Mucosa of descending colon (tissue), 3 donors: ENCODE measurements at regions not wholly inside any gene's neighbourhood (a gene's known extent, or its start where the extent isn't known, plus 50 kb on each side); places are given as distances from the start of the nearest gene placed in this dataset.

Source experiments
- ATAC-seq: fragments of 200-7000 bp; cut with Tn5 transposase; one replicate; pipeline ENCODE4 v1.9.1; 2020; ENCODE audit warnings: mild to moderate bottlenecking, moderate library complexity
- DNase-seq, 3 donors: peaks; one replicate each; pipeline ENCODE4 v3.0.0-alpha.2; 2020
- H3K36me3 ChIP-seq: fragments of 200-600 bp; one replicate; pipeline ENCODE4 v1.8.0; 2021; ENCODE audit warnings: low read depth, mild to moderate bottlenecking
- H3K4me1 ChIP-seq: fragments of 200-600 bp; one replicate; pipeline ENCODE4 v1.8.0; 2021; ENCODE audit warnings: low read depth, mild to moderate bottlenecking
- H3K4me3 ChIP-seq: fragments of 200-600 bp; one replicate; pipeline ENCODE4 v1.8.0; 2021; ENCODE audit warnings: mild to moderate bottlenecking
- H3K9me3 ChIP-seq: fragments of 200-600 bp; one replicate; pipeline ENCODE4 v1.8.0; 2021; ENCODE audit warnings: mild to moderate bottlenecking
- intact Hi-C, 2 donors: fragments of 100-400 bp; cut with DNase I in 1 of 2; cut with micrococcal nuclease in 1 of 2; formaldehyde crosslinking; loops; one replicate each; pipeline versions ENCODE4 v1.11.0 to v1.11.1; 2022; cut with DNase I, micrococcal nuclease
- TF ChIP-seq, protein P1 (sequence below): fragments of 200-600 bp; IDR thresholded peaks from one replicate; pipeline ENCODE4 v1.8.0; 2022; ENCODE audit warnings: antibody characterized with exemption, mild to moderate bottlenecking
- donor health status: DM: no; HTN: no; CAD: no; lungs with moderate emphysema.
- donor health status: DM: no; HTN: no; CAD: no.
- donor health status: DM: no; HTN: yes; CAD: no.

DNA sequence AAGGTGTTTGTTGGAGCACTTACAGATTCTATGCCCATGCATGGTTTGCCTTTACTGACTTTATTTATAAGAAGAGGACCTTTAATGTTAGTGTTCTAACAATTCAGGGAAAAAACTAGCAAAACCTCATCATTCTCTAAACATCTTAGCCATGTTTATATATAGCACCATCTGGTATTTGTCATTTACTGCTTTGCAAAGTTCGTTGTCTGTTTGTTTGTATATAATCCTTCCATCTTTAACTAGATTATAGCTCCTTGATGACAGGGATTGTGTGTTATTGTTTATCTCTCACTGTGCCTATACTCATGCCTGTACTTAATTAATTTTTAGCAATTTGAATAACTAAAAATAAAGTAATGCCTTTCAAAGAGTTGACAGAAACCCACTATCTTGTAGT lies 170.6 kb upstream of the PACRGL start:
- TF ChIP-seq, protein P1, sequence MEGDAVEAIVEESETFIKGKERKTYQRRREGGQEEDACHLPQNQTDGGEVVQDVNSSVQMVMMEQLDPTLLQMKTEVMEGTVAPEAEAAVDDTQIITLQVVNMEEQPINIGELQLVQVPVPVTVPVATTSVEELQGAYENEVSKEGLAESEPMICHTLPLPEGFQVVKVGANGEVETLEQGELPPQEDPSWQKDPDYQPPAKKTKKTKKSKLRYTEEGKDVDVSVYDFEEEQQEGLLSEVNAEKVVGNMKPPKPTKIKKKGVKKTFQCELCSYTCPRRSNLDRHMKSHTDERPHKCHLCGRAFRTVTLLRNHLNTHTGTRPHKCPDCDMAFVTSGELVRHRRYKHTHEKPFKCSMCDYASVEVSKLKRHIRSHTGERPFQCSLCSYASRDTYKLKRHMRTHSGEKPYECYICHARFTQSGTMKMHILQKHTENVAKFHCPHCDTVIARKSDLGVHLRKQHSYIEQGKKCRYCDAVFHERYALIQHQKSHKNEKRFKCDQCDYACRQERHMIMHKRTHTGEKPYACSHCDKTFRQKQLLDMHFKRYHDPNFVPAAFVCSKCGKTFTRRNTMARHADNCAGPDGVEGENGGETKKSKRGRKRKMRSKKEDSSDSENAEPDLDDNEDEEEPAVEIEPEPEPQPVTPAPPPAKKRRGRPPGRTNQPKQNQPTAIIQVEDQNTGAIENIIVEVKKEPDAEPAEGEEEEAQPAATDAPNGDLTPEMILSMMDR, result no peak
- no peaks in the 10 kb centered on the region for H3K9me3 ChIP-seq
- intact Hi-C loops, result loop anchor here in 1 of 2 donors (10.0 kb wide), 1 partner anchor 105 kb away; no protein-coding TSS in a partner anchor
- DNase-seq, result no peak
- no peak overlapping the region for H3K4me3 ChIP-seq
- no peaks in the 10 kb centered on the region for H3K4me1 ChIP-seq
- no peaks in the 10 kb centered on the region for H3K36me3 ChIP-seq
- ATAC-seq, result no peak

DNA sequence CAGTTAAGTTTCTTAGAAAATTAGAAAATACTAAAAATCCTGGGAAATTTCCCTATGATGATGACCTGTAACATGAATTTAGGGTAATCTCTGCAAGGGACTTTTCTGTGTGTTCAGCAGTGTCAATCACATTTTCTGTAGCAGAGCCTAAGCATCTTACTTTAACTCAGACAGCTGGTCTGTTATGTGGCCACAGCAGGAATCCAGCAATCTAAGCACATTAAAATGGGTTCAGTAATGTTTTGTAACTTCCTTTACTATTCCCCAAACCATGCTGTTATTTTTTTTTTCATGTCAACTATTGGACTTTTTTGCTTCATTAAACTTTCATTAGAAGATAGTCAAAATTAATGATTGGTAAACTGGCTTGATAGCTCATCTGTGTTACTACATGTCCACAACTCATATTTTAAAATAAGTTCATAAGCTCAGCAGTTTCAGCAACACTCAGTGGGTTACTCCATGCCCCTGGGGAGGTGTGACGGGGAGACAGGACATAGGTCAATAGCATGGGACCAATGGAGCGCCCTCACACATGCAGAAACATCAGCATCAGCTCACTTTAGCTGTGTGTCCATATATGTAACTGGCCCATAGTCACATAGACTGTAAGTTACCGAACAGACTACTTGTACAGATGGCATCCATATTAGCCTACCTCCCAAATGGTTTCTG lies 168.0 kb upstream of the PACRGL start:
- ATAC-seq, result no peak
- Histone ChIP-seq H3K4me1 (no peaks in the 10 kb centered on the region), H3K4me3 (no peak overlapping the region), H3K36me3 (no peaks in the 10 kb centered on the region), H3K9me3 (no peaks in the 10 kb centered on the region)
- TF ChIP-seq, protein P1, result no peak
- intact Hi-C loops, result loop anchor here in 1 of 2 donors (10.0 kb wide), 1 partner anchor 107 kb away; no protein-coding TSS in a partner anchor
- no peak for DNase-seq

DNA sequence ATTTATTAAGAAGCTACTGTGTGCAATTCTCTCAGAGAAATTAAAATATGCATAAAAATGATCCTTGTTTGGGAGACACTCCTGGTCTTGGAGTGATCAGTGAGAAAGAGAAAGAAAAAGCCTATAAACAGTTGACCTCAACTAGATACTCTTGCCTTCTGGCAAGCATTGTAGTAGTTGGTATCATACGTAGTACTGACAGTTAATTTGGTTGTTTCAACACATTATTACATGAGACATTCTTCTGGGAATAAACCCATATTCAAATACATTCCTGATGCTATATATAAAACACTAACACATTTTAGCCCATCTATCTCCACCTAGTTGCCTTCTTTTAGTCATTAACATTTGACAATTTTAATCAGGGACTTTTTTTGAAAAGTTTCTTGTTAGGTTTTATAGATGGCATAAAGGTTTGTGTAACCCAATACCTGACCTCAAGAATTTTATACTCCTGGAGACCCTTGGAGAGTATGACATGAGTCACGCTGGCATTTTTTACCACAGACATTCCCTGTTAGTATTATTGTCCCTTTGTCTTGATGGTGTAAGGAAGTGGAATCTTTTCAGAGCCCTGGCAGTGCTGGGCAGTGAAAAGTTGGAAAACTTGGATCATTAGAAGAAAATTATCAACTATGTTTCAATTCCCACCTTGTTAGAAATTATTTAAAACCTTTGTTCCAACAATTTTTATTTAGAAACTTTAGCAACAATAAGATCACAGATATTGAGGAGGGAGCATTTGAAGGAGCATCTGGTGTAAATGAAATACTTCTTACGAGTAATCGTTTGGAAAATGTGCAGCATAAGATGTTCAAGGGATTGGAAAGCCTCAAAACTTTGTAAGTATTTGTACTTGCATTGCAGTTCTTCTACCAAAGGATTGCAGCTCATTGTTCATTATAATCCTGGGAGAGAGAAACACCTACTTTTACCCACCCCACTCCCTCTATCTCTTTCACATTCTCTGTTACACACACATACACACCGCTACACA lies 167.1 kb upstream of the PACRGL start:
- Histone ChIP-seq H3K4me1 (no peaks in the 10 kb centered on the region), H3K9me3 (no peaks in the 10 kb centered on the region), H3K4me3 (no peak overlapping the region), H3K36me3 (no peaks in the 10 kb centered on the region)
- ATAC-seq (no peak), DNase-seq (no peak)
- intact Hi-C loops, result loop anchor here in 1 of 2 donors (10.0 kb wide), 1 partner anchor 108 kb away; no protein-coding TSS in a partner anchor
- TF ChIP-seq, protein P1, result no peak

DNA sequence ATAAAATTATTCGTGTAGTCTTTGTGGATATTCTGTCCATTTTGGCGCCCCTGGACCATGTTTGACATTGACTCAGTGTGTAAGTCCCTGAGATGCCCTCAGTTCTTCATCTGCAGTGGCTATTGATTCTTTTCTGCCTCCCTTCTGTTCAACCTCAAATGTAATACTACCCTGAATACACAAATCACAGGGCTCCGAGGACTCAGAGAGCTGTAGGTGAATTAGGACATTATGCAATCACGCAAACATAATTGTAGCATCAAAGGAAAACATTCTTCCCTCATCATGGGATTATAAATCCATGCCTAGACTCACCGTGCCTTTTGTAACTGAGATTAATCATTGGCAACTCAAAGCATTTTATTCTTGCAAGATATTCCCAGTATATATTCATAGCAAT lies 161.4 kb upstream of the PACRGL start:
- no peaks in the 10 kb centered on the region for H3K36me3 ChIP-seq
- ATAC-seq, result no peak
- no peak overlapping the region for H3K4me3 ChIP-seq
- H3K9me3 ChIP-seq, result no peaks in the 10 kb centered on the region
- H3K4me1 ChIP-seq, result no peaks in the 10 kb centered on the region
- intact Hi-C loops, result loop anchor here in 1 of 2 donors (10.0 kb wide), 1 partner anchor 114 kb away; no protein-coding TSS in a partner anchor
- TF ChIP-seq, protein P1, result no peak
- DNase-seq, result no peak

DNA sequence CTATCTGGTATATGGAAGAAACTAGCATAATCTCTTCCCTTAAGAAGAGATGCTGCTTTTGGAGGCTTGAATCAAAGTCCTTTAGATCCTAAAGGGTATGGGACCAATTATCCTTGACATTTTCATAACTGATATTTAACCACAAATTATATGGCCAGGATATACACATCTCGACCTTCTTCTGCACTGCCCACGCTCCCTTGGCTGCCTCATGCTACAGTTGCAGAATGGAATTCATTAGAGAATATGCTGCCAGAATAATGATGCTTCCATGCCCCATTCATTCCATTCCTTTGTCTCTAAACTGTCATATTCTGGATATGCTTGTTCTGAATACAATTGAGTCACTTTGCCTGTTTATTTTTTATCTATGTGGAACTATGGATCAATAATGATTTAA lies 157.1 kb upstream of the PACRGL start:
- DNase-seq, result no peak
- intact Hi-C loops, result loop anchor here in 1 of 2 donors (10.0 kb wide), 2 partner anchors 128 to 142 kb away; no protein-coding TSS in a partner anchor

More for the DNA sequence above, 157.1 kb upstream of the PACRGL start:
- Histone ChIP-seq H3K9me3 (no peaks in the 10 kb centered on the region), H3K4me1 (no peaks in the 10 kb centered on the region), H3K4me3 (no peak overlapping the region), H3K36me3 (no peaks in the 10 kb centered on the region)
- TF ChIP-seq, protein P1, result no peak
- ATAC-seq, result no peak
